GM21381 (cell line): ENCODE measurements at regions not wholly inside any gene's neighbourhood (a gene's known extent, or its start where the extent isn't known, plus 50 kb on each side); places are given as distances from the start of the nearest gene placed in this dataset.
"Not testable (repeated sequence)": the region's sequence is repeated elsewhere in the genome, so short reads cannot be mapped to it uniquely, and the experiment has no call there.

Source experiments
- ATAC-seq: cut with Tn5 transposase; IDR thresholded peaks from one replicate; pipeline ENCODE4 v1.9.1; 2021; ENCODE audit warnings: mild to moderate bottlenecking, moderate library complexity; ENCODE audit not compliant: unreplicated experiment

DNA sequence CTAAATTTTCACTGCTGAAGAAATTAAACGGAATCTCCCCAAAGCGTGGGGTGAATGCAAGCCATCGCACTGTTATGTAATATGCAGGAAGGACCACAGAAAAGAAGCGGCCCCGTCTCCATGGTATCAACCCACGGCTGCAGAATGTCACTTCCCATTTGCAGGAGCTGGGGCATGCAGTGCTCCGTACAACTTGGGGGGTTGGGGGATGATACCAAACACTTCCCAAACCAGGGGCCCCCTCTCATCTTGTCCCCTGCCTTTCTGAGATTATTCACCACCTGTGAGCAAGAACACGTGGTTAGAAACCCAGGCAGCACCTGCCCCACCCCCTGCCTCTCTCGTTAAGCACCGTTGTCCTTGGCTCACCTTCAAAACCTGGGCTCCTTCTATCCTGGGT is 505.1 kb upstream of the TMEM132C start:
- no peak for ATAC-seq

DNA sequence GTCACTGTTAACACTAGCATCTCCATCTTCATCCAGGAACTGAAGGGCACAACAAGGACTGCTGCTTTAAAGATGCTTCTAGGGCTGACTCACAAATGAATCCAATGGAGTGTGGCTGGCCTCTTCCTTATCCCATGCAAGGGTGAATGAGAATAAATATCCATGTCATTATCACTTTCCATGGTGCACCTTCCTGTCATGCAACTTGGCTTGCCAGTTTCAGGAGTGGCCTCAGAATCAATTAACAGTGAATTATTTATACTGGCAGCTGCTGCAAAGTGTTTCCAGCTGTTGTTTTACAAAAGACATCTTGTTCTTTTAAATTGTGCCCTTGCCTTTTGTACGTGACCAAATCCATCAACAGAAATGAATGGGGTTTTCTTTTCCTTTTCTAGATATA is 499.3 kb upstream of the TMEM132C start:
- ATAC-seq = no peak

DNA sequence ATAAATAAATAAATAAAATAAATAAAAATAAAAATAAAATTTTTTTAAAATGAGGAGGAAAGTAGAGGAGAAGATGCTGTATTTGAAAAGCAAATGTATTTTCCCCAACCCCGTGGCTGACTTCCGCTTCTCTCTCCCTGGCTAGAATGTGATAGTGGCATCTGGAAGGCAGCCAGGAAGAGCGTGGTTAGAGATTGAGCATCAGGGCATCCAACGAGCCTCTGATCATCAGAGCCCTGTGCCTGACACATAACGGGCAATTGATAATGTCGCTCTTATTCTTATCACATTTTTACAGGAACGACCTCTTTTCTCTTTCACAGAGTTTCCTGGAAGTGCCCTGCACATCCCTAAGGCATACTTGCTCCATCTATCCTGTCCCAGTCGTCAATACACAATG is 496.9 kb upstream of the TMEM132C start:
- no peak for ATAC-seq

DNA sequence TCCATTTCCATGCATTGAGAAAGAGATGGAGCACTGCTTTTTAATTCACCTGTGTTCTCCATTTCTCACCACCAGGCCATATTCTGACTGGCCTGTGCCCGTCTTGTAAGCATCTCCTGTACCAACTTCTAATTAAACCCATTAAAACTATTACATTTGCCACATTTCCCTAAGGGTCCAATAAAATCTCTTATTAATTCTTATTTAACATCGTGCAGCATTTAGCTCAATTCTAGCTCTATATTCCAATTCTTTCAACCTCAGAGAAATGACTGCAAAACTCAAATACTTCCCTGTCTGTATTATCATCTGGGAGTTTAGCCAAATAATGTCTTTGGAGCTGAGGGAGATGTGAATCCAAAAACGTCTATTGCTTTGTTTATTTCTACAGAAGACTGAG is 495.4 kb upstream of the TMEM132C start:
- no peak for ATAC-seq

DNA sequence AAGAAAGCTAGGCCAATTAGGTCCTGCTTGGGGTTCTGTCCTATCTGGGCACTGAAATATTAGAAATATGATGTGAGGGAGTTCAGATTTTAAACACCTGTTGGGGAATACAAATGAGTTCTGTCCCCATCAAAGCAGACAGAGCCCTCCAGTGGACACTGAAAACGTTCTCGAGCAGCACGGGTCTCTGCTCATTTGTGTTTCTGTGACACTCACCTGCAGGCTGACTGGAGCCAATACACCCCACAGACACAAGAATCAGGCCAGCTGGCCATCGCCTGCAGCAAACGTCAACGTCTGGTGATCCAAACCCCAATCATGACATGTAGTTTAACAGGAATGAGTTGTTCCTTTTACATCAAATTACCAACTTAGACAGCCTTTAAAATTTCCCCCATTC is 493.4 kb upstream of the TMEM132C start:
- ATAC-seq = no peak

DNA sequence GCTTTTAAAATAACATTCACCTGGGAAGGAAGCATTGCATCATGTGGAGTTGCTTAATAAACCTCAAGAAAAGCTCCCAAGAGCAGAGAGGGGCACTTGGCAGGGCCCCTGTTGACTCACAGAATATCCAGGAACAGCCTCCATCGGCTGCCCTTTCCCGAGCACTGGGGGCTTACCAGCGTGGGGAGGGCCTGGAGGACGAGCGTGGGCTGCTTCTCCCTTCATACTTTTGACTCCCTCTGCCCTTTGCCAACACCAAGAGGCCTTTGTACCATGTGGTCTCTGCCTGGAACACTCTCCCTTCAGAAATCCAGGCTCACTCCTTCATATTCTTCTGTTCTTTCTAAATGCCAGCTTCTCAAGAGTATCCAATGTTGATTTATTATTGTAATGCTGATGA is 492.1 kb upstream of the TMEM132C start:
- no peak for ATAC-seq

DNA sequence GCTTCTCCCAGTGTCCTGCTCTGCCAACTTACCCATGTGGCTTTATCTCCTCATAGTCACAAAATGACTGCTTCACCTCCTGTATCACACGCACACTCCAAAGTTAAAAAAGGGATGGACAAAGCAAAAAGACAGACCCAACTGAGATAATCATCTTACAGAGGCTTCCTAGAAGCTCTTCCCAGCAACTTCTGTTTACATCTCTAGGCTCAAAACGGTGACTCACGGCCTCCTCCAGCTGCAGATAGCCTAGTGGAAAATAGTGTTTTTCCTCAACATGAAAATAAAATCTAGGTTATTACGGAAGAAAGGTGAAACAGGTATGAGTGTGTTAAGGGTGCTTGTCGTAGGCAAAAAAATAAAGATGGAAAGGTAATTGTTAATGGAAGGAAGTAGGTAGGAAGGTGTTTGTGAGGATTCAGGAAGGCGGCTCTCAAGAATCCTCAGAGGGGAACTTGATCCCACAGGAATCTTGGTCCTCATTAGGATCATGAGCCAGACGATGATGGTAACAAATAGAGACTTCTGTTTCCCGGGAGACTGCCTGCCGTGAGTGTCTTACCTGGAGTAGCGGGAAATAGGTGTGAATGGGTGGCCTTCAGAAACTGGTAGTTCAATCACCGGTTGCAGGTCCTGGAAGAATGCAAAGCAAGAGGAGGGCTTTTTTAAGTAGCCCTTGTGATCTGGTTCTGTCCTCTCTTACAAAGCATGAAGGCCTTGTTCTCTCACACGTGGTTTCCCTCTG is 487.5 kb upstream of the TMEM132C start:
- no peak for ATAC-seq

DNA sequence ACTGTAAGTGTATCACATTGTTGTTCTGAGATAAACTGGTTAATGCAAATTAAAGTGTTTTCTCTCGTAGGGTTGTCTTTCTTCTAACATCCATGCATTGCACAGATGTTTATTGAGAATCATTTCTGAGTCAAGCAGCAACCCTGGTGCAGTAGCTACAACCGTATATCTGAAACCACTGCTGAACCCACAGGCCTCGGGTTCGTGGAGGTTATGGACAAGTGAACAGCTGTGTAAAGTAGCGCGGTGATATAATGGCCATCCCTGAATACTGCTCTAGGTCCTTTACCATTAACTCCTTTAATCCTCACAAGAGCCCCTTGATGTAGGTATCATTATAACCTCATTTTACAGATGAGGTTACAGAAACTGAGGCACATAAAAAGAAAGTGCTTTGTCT is 486.1 kb upstream of the TMEM132C start:
- ATAC-seq = no peak

DNA sequence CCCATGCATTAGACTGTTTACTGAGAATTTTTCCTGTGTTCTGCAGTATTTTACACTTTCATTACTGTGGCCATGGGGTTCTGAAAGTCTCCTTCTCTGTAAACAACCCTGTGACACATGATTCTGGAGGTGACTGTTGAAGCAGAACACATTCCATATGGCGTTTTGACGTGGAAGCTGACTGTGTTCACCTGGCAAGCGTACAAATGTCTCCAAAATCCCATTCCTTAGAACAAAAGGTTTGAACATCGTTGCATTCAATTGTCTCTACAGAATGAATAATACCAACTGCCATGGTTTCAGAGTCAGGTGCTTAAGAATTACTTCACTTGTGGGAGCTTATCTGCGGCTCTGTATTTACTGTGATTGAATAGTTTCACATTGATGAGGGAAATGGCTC is 485.6 kb upstream of the TMEM132C start:
- ATAC-seq = no peak

DNA sequence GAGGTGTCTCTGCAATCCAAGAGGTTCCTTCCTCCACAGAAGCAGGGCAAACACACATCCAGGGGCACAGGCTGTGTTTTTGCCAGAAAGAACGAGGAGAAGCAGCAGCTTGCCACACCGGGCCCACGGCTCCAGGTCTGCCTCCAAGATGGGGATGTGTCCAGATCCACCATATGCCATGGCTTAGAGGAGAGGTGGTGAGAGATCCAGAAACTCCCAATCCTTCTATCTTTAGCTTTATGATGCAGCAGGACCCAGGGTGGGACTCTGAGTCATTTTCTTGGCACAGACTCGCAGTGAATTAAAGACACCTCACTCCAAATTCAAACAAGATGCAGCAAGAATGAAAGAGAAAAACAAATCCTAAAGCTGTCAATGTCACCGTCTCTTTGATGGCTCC is 481.4 kb upstream of the TMEM132C start:
- no peak for ATAC-seq

DNA sequence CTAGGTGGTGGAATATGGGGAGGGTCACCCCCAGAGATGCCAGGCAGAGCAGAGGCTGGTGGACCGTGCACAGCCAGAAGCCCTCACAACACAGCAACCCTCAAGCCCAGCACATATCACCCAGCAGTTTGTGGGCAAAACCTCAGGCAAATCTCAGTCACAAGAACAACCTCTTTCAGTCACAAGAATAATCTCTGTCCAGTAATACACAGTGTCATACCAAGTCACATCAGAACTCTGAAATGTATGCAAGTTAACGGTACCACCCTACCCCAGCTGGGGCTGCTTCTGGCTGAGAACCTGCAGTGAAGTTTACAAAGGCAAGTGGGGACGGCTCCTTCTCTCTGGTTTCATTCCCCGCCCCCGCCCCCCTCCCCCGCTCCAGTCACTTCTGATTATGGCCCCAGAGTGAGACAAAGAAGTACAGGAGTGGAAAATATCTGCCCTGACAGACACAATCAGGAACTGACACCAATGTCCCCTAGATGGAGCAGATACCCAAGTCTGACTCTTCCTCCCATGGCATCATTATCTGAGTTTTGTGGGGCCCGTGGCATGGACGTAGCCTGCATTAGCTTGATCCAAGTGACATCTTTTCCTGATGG is 480.9 kb upstream of the TMEM132C start:
- no peak for ATAC-seq

DNA sequence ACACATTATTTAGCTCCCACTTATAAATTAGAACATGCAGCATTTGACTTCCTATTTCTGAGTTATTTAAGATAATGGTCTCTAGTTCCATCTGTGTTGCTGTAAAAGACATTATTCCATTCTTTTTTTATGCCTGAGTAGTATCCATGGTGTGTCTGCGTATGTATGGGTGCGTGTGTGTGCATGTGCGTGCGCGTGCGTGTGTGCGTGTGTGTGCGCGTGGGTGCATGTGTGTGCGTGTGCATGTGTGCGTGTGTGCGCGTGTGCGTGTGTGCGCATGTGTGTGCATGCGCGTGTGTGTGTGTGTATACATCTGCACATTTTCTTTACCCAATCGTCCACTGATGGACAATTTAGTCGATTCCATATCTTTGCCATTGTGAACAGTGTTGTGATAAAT is 479.4 kb upstream of the TMEM132C start:
- ATAC-seq = no peak

DNA sequence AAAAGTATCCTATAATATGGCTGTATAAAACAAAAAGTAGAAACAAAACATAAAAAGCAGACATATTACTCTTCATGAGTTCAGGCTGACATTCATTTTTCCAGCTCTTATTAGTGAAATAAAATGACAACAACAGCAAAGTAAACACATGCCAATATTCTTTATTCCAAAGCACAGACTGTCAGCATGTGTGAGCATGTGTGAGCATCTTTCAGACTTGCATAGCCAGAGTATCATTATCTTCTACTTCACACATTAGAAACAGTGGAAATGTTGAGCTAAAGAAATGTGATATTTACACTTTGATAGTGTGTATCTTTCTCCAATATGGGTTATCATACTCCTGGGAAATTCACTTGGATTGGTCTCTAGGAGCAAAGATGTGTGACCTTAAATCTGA is 476.6 kb upstream of the TMEM132C start:
- ATAC-seq = no peak

DNA sequence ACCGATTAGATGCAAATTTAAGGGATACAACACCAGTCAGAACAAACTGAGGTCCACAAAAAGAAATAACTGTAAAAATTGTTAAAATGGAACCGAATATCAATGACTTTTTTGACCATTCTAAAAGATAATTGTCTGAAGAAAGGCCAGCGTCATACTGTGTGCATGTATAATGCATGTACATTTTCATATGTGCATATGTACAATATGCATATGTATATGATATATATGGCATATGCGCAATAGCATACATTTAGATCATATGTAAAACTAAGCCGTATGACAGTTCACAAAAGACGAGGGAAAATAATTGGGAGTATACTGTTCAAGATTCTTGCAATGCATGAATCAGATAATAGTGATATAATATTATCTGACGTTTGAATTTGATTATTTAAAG is 475.8 kb upstream of the TMEM132C start:
- ATAC-seq = no peak

DNA sequence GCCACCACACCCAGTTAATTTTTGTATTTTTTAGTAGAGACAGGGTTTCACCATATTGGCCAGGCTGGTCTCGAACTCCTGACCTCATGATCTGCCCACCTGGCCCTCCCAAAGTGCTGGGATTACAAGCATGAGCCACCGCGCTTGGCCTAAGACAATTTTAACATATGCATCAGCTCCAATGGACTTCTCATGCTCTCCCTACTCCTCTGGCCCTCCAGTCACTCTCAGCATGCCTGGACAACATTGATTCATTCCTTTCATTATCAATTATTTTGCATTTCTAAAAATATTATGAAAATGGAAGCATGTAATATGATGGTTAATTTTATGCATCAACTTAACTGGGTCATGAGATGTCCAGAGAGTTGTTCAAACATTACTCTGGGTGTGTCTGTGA is 469.1 kb upstream of the TMEM132C start:
- ATAC-seq = no peak

DNA sequence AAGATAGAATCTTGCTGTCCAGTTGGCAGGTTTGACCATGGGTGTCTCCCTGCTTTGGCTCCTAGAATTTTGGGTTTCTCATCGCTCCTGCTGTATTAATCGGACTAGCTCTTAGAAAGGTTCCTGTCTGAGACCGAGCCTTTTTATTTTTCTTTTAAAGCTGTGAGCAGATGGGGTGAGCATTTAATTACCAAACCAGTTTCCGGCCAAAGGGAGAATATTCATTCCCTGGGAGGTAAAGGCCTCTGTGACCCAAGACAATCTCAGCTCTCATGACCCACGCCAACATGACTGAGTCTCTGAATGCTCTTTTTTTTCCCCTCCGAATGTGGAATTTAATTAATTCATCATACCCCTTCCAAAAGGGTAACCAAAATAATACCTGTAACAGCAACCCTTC is 464.7 kb upstream of the TMEM132C start:
- no peak for ATAC-seq

DNA sequence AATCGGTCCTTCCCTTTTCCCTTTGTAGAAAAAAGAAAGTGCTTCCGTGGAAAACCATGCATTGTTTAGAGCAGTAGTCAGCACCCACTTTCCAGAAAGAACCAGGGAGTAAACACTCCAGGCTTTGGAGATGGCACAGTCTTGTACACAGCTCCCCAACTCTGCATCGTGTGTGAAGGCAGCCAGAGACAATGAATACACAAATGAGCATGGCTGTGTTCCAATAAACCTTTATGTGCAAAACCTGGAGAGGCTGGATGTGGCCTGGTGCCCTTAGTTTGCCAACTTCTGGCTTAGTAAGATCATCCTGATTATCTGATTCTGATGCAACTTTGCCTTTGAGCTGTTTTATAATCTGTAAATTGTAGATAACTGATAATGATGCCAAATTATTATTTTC is 463.4 kb upstream of the TMEM132C start:
- no peak for ATAC-seq

DNA sequence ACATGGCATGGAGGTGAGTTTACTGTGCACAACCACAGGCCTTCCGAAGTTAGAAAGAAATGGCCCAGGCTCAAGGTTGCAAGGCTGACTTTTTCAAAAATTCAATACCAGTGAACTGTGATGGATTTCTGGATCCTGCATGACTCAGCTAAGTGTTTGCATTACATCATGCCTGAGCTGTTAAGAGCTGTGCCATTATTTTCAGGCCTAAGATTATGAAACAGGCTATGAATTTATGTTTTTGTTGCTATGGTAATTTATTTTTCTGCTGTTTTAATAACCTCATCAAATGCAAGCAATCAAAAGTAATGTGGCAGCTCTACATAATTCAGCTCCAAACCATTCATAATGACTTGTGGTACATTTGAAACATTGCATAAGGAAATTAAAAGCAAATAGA is 457.7 kb upstream of the TMEM132C start:
- ATAC-seq = no peak

DNA sequence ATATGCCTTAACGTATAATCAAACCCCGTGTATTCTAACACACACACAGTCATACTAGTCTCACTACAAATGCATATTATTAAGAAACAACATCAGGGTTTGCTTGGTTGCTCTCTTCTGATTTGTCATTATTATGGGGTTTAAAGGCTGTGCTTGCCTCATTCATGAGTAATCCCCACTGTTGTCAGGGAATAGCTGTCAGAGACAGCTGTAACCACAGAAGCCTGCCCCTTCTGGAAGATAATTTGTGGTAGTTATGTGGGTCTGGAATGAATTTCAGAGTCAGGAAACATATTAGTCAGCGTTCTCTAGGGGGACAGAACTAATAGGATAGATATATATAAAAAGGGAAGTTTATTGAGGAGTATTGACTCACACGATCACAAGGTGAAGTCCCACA is 456.9 kb upstream of the TMEM132C start:
- no peak for ATAC-seq

DNA sequence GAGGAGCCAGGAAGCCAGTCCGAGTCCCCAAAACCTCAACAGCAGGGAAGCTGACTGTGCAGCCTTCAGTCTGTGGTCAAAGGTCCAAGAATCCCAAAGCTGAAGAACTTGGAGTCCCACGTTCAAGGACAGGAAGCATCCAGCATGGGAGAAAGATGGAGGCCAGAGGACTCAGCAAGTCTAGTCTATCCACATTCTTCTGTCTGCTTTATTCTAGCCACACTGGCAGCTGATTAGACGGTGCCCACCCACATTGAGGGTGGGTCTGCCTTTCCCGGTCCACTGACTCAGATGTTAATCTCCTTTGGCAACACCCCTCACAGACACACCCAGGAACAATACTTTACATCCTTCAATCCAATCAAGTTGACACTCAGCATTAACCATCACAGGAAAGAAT is 456.5 kb upstream of the TMEM132C start:
- ATAC-seq = not testable (repeated sequence)

DNA sequence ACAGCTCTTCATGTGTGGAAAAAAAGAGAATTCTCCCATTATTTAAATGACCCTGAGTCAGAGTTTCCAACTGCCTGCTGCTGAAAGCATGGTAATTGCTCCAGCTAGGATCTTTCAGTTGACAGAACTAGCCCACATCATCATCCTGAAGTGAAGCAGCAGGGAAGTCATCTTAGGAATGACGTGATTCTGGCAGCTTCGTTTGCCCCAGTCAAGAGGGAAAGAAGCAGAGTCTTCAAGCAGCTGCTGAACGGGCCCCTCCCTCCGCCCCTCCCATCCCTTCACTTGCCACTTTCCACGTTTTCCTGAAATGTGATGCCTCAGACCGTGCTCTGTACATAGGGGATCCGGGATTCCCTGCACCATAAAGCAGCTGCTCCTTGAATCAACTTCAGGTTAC is 455.0 kb upstream of the TMEM132C start:
- ATAC-seq = no peak

DNA sequence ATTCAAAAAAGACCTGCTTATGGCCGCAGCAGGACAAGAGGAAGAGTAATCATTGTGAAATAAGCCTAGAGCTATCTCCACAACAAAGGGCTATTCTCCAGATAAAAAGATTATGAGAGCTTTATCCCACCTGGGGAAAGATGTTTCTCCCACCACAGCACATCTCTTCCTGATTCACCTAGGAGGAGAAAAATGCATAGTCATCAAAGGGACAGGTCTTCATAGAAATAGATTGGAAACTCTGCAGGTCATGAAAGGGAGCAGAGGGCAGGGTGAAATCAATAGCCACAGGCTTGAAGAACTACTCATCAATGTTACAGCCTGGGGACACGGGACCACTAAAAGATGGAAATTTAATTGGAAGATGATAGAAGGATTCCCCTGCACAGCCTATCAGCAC is 453.8 kb upstream of the TMEM132C start:
- no peak for ATAC-seq

DNA sequence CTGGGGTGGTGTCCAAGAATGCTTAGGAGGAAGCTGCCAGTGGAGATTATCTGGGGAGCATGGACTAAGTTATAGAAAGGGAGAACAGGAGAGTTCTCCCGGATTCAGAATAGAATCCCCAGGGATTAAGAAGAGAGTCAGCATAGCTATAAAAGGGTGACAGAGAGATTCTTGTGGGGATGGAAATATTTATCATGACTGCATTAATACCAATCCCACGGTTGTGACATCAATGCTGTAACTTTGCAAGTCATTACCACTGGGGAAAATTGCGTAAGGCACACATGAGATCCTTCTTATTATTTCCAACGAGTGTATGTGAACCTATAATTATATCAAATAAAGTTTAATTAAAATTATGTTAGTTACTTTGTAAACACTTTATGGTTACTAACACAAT is 447.9 kb upstream of the TMEM132C start:
- no peak for ATAC-seq
